WTC11 (cell line): ENCODE measurements at regions not wholly inside any gene's neighbourhood (a gene's known extent, or its start where the extent isn't known, plus 50 kb on each side); places are given as distances from the start of the nearest gene placed in this dataset.

Experiments
- ATAC-seq: fragments of 200-7000 bp; cut with Tn5 transposase; 2 replicates; pipeline ENCODE4 v1.10.0; 2021; ENCODE audit warnings: mild to moderate bottlenecking, moderate library complexity
- CTCF ChIA-PET: fragments of 300-600 bp; sonication (Branson Sonifier 250); formaldehyde crosslinking; loops from one replicate; lab custom pipeline; 2021; ENCODE audit warnings: antibody characterized with exemption; lab: Charles Lee
- POLR2A ChIA-PET: fragments of 350-600 bp; sonication (Branson Sonifier 250); formaldehyde crosslinking; loops from one replicate; lab custom pipeline; 2021; ENCODE audit warnings: antibody characterized with exemption; lab: Charles Lee
- DNase-seq: peaks from one replicate; pipeline ENCODE4 v3.0.0; 2021; ENCODE audit warnings: low spot score
- H3K27ac Mint-ChIP-seq: 2 replicates; pipeline ENCODE4 v1.8.0; 2021; ENCODE audit warnings: mixed read lengths
- H3K27me3 Mint-ChIP-seq: 2 replicates; pipeline ENCODE4 v1.8.0; 2021; ENCODE audit warnings: low read depth, mild to moderate bottlenecking, moderate library complexity, mixed read lengths
- H3K36me3 Mint-ChIP-seq: 2 replicates; pipeline ENCODE4 v1.8.0; 2021; ENCODE audit warnings: mixed read lengths
- H3K4me1 Mint-ChIP-seq: 2 replicates; pipeline ENCODE4 v1.8.0; 2022; ENCODE audit warnings: mixed read lengths
- H3K4me3 Mint-ChIP-seq: 2 replicates; pipeline ENCODE4 v1.8.0; 2021; ENCODE audit warnings: mild to moderate bottlenecking, moderate library complexity, mixed read lengths
- H3K9me3 Mint-ChIP-seq: 2 replicates; pipeline ENCODE4 v1.8.0; 2021; ENCODE audit warnings: mixed read lengths
- AFF4 ChIP-seq: sonication (generic); formaldehyde crosslinking; IDR thresholded peaks from 2 replicates; pipeline ENCODE4 v1.8.1; 2023; ENCODE audit warnings: mild to moderate bottlenecking, missing genetic modification reagents, borderline replicate concordance
- AR ChIP-seq: fragments of 250-450 bp; sonication (Bioruptor Pico); IDR thresholded peaks from 2 replicates; pipeline ENCODE4 v1.9.0; 2021; ENCODE audit warnings: mild to moderate bottlenecking
- ATF6 ChIP-seq: sonication (generic); formaldehyde crosslinking; IDR thresholded peaks from 2 replicates; pipeline ENCODE4 v1.8.1; 2023; ENCODE audit warnings: mild to moderate bottlenecking, missing genetic modification reagents
- CDX4 ChIP-seq: fragments of 250-450 bp; sonication (Bioruptor Pico); IDR thresholded peaks from 2 replicates; pipeline ENCODE4 v1.9.0; 2021; ENCODE audit warnings: moderate library complexity, mild to moderate bottlenecking, inconsistent platforms, borderline replicate concordance
- FOXJ3 ChIP-seq: sonication (generic); formaldehyde crosslinking; IDR thresholded peaks from 2 replicates; pipeline ENCODE4 v1.9.0; 2021; ENCODE audit warnings: missing genetic modification reagents, mild to moderate bottlenecking, borderline replicate concordance
- GABPB1 ChIP-seq: sonication (generic); formaldehyde crosslinking; IDR thresholded peaks from 2 replicates; pipeline ENCODE4 v1.8.1; 2023; ENCODE audit warnings: mild to moderate bottlenecking, missing genetic modification reagents
- KAT7 ChIP-seq: sonication (generic); formaldehyde crosslinking; IDR thresholded peaks from 2 replicates; pipeline ENCODE4 v1.8.1; 2023; ENCODE audit warnings: missing genetic modification reagents, mild to moderate bottlenecking, borderline replicate concordance
- MLX ChIP-seq: sonication (generic); formaldehyde crosslinking; IDR thresholded peaks from 2 replicates; pipeline ENCODE4 v1.8.1; 2023; ENCODE audit warnings: mild to moderate bottlenecking, missing genetic modification reagents, moderate library complexity
- MXD4 ChIP-seq: fragments of 250-450 bp; sonication (Bioruptor Pico); IDR thresholded peaks from 2 replicates; pipeline ENCODE4 v1.8.0; 2021; ENCODE audit warnings: mild to moderate bottlenecking, moderate library complexity, borderline replicate concordance
- MYBL2 ChIP-seq: sonication (generic); formaldehyde crosslinking; IDR thresholded peaks from 2 replicates; pipeline ENCODE4 v1.8.1; 2023; ENCODE audit warnings: mild to moderate bottlenecking, moderate library complexity, missing genetic modification reagents
- NR3C1 ChIP-seq: sonication (generic); formaldehyde crosslinking; conservative IDR thresholded peaks from 2 replicates; pipeline ENCODE4 v1.8.1; 2023; ENCODE audit warnings: low read depth, mild to moderate bottlenecking, missing genetic modification reagents
- OVOL2 ChIP-seq: fragments of 250-450 bp; sonication (Bioruptor Pico); IDR thresholded peaks from 2 replicates; pipeline ENCODE4 v1.9.0; 2021; ENCODE audit warnings: mild to moderate bottlenecking, borderline replicate concordance
- PRRX2 ChIP-seq: fragments of 250-450 bp; sonication (Bioruptor Pico); IDR thresholded peaks from 2 replicates; pipeline ENCODE4 v1.8.0; 2021; ENCODE audit warnings: mild to moderate bottlenecking
- SMAD4 ChIP-seq: sonication (generic); formaldehyde crosslinking; IDR thresholded peaks from 2 replicates; pipeline ENCODE4 v1.8.0; 2022; ENCODE audit warnings: mild to moderate bottlenecking, missing genetic modification reagents
- TP53 ChIP-seq: sonication (generic); formaldehyde crosslinking; IDR thresholded peaks from 2 replicates; pipeline ENCODE4 v1.8.1; 2023; ENCODE audit warnings: mild to moderate bottlenecking, missing genetic modification reagents
- ZNF138 ChIP-seq: sonication (generic); formaldehyde crosslinking; conservative IDR thresholded peaks from 2 replicates; pipeline ENCODE4 v1.8.1; 2022; ENCODE audit warnings: mild to moderate bottlenecking, moderate library complexity, missing genetic modification reagents
- ZNF263 ChIP-seq: sonication (generic); formaldehyde crosslinking; IDR thresholded peaks from 2 replicates; pipeline ENCODE4 v1.8.1; 2022; ENCODE audit warnings: low read depth, mild to moderate bottlenecking, moderate library complexity, missing genetic modification reagents
- ZNF416 ChIP-seq: fragments of 250-450 bp; sonication (Bioruptor Pico); IDR thresholded peaks from 2 replicates; pipeline ENCODE4 v1.9.0; 2021; ENCODE audit warnings: mild to moderate bottlenecking, inconsistent platforms
- ZSCAN18 ChIP-seq: fragments of 250-450 bp; sonication (Bioruptor Pico); IDR thresholded peaks from 2 replicates; pipeline ENCODE4 v2.1.2; 2022; ENCODE audit warnings: mild to moderate bottlenecking, moderate library complexity

- TF ChIP-seq AFF4 (CRISPR knock-in tag) (no peak), AR (CRISPR knock-in tag) (no peak), MXD4 (CRISPR knock-in tag) (no peak), PRRX2 (no peak), MLX (no peak), SMAD4 (no peak)
- TF ChIP-seq, all 79 proteins: peak for 0
These were observed 119.6 kb upstream of the SSTR4 start (continued) for GRCh38 chr20:22915512-22915911.

- H3K4me3 Mint-ChIP-seq = no peak overlapping the region
- H3K27ac Mint-ChIP-seq = no peak overlapping the region
- CTCF ChIA-PET = interaction anchor here (1.0 kb wide), 1 partner anchor 65 kb away, joined by 4 read pairs; no protein-coding TSS in a partner anchor
These were observed 118.9 kb upstream of the SSTR4 start for GRCh38 chr20:22916021-22916842.

GRCh38 chr20:22918286-22918983 lies 116.7 kb upstream of the SSTR4 start:
- no peak for DNase-seq
- 0 out of 2 replicates have a peak, but pooled peaks cover 5% of the 10 kb centered on the region for H3K9me3 Mint-ChIP-seq
- no peaks in the 10 kb centered on the region; the same call in none of the 2 replicates for H3K27me3 Mint-ChIP-seq
- POLR2A ChIA-PET = no interaction called here
- no peak overlapping the region for H3K4me3 Mint-ChIP-seq
- ATAC-seq = no peak
- H3K27ac Mint-ChIP-seq = no peak overlapping the region
- H3K36me3 Mint-ChIP-seq = no peaks in the 10 kb centered on the region
- peaks cover 12% of the 10 kb centered on the region for H3K4me1 Mint-ChIP-seq
- CTCF ChIA-PET = no interaction called here
- TF ChIP-seq MLX (no peak), NR3C1 (CRISPR knock-in tag) (no peak), KAT7 (no peak), GABPB1 (no peak), TP53 (CRISPR knock-in tag) (no peak), MYBL2 (CRISPR knock-in tag) (no peak), ZNF138 (CRISPR knock-in tag) (no peak), ATF6 (CRISPR knock-in tag) (no peak), CDX4 (CRISPR knock-in tag) (no peak), ZNF416 (CRISPR knock-in tag) (no peak)

More at GRCh38 chr20:22916021-22916842, 118.9 kb upstream of the SSTR4 start:
- TF ChIP-seq OVOL2 (CRISPR knock-in tag) (no peak), FOXJ3 (CRISPR knock-in tag) (no peak), ZSCAN18 (CRISPR knock-in tag) (no peak), ZNF263 (CRISPR knock-in tag) (no peak)
- Mint-ChIP-seq H3K27me3 (no peaks in the 10 kb centered on the region; the same call in none of the 2 replicates), H3K4me1 (peaks cover 6% of the 10 kb centered on the region), H3K36me3 (peaks cover 8% of the 10 kb centered on the region; the same call in 1 of the 2 replicates), H3K9me3 (peaks cover 15% of the 10 kb centered on the region)
- no peak for DNase-seq
- POLR2A ChIA-PET = no interaction called here
- no peak for ATAC-seq
